Thoracic aorta (tissue), 2 donors: ENCODE measurements at regions not wholly inside any gene's neighbourhood (a gene's known extent, or its start where the extent isn't known, plus 50 kb on each side); places are given as distances from the start of the nearest gene placed in this dataset.

Source experiments
- ATAC-seq: fragments of 150-250 bp; one replicate; pipeline ENCODE4 v1.8.0; 2017; ENCODE audit warnings: low read depth; ENCODE audit not compliant: insufficient number of reproducible peaks, low FRiP score
- DNase-seq: peaks from one replicate; pipeline ENCODE4 v3.0.0-alpha.2; 2020; ENCODE audit warnings: low spot score
- H3K27ac ChIP-seq, 2 donors: fragments of 200-600 bp; sonication (generic); 1 replicate in 1 of 2; 2 replicates in 1 of 2; pipeline ENCODE4 v1.5.1; 2016; ENCODE audit warnings: mild to moderate bottlenecking in 2 of 2, moderate library complexity in 2 of 2
- H3K27me3 ChIP-seq: fragments of 200-600 bp; sonication (generic); replicated peaks from 2 replicates; pipeline ENCODE4 v1.6.0; 2016; ENCODE audit warnings: mild to moderate bottlenecking; ENCODE audit not compliant: insufficient read depth
- H3K36me3 ChIP-seq: fragments of 200-600 bp; sonication (generic); one replicate; pipeline ENCODE4 v1.5.1; 2016
- H3K4me1 ChIP-seq, 2 donors: fragments of 200-600 bp; sonication (generic); 1 replicate in 1 of 2; 2 replicates in 1 of 2; pipeline versions ENCODE4 v1.5.1 to v1.6.0; 2016; ENCODE audit warnings: low read depth in 2 of 2, mild to moderate bottlenecking in 1 of 2; ENCODE audit not compliant: control insufficient read depth in 1 of 2
- H3K4me3 ChIP-seq: fragments of 200-600 bp; sonication (generic); 2 replicates; pipeline ENCODE4 v1.5.1; 2016; ENCODE audit warnings: mild to moderate bottlenecking
- H3K9me3 ChIP-seq: fragments of 200-600 bp; sonication (generic); 2 replicates; pipeline ENCODE4 v1.5.1; 2016
- TF ChIP-seq, protein P1 (sequence below): fragments of 200-600 bp; sonication (generic); IDR thresholded peaks from one replicate; pipeline ENCODE4 v1.5.1; 2019; ENCODE audit warnings: antibody characterized with exemption

DNA sequence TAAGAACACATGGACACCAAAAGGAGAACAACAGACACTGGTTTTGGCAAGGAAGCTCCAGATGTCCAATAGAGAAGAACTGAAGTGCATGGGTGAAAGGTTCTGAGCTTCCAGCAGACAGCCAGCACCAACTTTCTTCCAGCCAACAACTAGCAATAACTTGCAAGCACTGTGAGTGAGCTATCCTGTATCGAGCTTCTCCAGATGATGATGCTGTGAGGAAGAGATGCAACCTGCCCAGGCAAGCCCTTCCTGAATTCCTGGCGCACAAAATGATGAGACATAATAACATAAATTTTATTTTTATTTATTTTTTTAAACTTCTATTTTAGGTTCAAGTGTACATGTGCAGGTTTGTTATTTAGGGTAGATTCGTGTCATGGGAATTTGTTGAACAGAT, 692.1 kb downstream of the DNAJB9 start:
- Histone ChIP-seq H3K27me3 (no peaks in the 10 kb centered on the region), H3K4me1 (no peaks in the 10 kb centered on the region), H3K4me3 (no peak overlapping the region), H3K36me3 (no peaks in the 10 kb centered on the region), H3K27ac (no peak overlapping the region), H3K9me3 (no peaks in the 10 kb centered on the region)
- ATAC-seq, result no peak
- TF ChIP-seq, protein P1, sequence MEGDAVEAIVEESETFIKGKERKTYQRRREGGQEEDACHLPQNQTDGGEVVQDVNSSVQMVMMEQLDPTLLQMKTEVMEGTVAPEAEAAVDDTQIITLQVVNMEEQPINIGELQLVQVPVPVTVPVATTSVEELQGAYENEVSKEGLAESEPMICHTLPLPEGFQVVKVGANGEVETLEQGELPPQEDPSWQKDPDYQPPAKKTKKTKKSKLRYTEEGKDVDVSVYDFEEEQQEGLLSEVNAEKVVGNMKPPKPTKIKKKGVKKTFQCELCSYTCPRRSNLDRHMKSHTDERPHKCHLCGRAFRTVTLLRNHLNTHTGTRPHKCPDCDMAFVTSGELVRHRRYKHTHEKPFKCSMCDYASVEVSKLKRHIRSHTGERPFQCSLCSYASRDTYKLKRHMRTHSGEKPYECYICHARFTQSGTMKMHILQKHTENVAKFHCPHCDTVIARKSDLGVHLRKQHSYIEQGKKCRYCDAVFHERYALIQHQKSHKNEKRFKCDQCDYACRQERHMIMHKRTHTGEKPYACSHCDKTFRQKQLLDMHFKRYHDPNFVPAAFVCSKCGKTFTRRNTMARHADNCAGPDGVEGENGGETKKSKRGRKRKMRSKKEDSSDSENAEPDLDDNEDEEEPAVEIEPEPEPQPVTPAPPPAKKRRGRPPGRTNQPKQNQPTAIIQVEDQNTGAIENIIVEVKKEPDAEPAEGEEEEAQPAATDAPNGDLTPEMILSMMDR, result no peak
- no peak for DNase-seq

DNA sequence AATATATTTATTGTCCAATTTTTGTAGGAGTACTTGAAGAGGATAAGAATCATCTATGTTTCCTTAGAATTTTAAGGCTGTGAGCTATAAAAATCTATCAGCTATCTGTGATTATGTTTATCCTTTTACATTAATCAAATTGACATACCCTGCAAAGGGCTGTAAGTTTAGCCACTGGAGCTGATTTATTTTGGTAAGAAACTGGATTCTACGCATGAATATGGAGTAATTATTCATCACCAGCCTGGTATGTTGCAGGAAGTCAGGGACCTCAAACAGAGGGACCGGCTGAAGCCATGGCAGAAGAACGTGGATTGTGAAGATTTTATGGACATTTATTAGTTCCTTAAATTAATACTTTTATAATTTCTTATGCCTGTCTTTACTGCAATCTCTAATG, 696.9 kb downstream of the DNAJB9 start:
- no peaks in the 10 kb centered on the region for H3K27me3 ChIP-seq
- no peaks in the 10 kb centered on the region for H3K9me3 ChIP-seq
- ATAC-seq (no peak), DNase-seq (no peak)
- H3K4me1 ChIP-seq, result no peaks in the 10 kb centered on the region
- no peaks in the 10 kb centered on the region for H3K36me3 ChIP-seq
- TF ChIP-seq, protein P1, result no peak
- no peak overlapping the region for H3K27ac ChIP-seq
- H3K4me3 ChIP-seq, result no peak overlapping the region

DNA sequence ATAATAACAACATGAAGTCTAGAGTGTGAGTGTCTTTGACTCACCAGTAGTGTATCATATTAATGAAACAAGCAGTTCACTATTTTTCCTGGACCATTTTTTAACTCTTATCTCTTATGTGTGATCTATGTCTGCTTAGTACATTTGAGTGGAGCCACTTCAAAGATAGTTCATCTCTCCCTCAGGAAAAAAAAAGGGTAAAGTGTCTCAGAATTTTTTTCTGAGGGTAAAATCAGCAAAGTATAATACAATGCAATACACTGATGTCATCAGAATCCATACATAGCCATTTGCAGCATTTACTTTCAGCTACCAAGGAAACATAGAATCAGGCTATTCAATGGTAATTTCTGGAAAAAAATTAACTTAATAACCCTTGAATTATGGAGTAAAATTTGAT, 706.7 kb downstream of the DNAJB9 start:
- TF ChIP-seq, protein P1, result no peak
- no peaks in the 10 kb centered on the region for H3K36me3 ChIP-seq
- DNase-seq, result no peak
- no peak overlapping the region for H3K27ac ChIP-seq
- no peaks in the 10 kb centered on the region for H3K27me3 ChIP-seq
- H3K4me1 ChIP-seq, result no peaks in the 10 kb centered on the region
- no peak for ATAC-seq
- no peak overlapping the region for H3K4me3 ChIP-seq
- no peaks in the 10 kb centered on the region for H3K9me3 ChIP-seq

DNA sequence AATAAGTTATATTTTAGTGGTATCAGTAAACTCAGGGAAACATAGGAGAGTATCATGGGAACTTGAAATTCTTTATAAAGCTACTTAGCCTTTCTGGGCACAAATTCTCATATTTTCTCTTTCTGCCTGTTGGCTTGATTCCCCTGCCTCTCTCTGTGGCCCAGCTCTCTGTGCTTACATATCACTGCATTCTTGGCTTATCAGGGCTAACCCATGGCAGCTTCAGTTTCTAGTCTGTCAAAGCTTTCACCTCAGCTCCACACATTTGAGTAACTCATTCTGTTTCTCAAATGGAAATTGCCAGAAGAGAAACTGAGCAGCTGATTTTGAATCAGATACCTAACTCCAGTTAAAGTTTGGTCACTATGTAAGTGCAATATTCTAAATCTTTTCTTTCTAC, 713.1 kb downstream of the DNAJB9 start:
- peaks cover 11 to 26% of the 10 kb centered on the region in 2 donors for H3K4me1 ChIP-seq
- TF ChIP-seq, protein P1, result no peak
- peak overlapping the region; percentile 49 for H3K4me3 ChIP-seq
- no peaks in the 10 kb centered on the region for H3K27me3 ChIP-seq
- DNase-seq (no peak), ATAC-seq (no peak)
- H3K36me3 ChIP-seq, result no peaks in the 10 kb centered on the region
- peak overlapping the region in 1 of 2 donors; percentile 26 for H3K27ac ChIP-seq
- H3K9me3 ChIP-seq, result no peaks in the 10 kb centered on the region

GRCh38 chr7:109284943-109285342, 715.3 kb downstream of the DNAJB9 start:
- ATAC-seq, result no peak
- no peak for DNase-seq

More at GRCh38 chr7:109284943-109285342, 715.3 kb downstream of the DNAJB9 start:
- H3K4me3 ChIP-seq, result peak overlapping the region; percentile 26
- H3K27me3 ChIP-seq, result no peaks in the 10 kb centered on the region
- TF ChIP-seq, protein P1, result no peak
- peak overlapping the region in 1 of 2 donors; percentile 22 for H3K27ac ChIP-seq
- H3K9me3 ChIP-seq, result no peaks in the 10 kb centered on the region
- H3K36me3 ChIP-seq, result no peaks in the 10 kb centered on the region
- peaks cover 15 to 29% of the 10 kb centered on the region in 2 donors for H3K4me1 ChIP-seq
